Motor neuron (in vitro differentiated cells): ENCODE measurements at regions not wholly inside any gene's neighbourhood (a gene's known extent, or its start where the extent isn't known, plus 50 kb on each side); places are given as distances from the start of the nearest gene placed in this dataset.
"Not testable (repeated sequence)": the region's sequence is repeated elsewhere in the genome, so short reads cannot be mapped to it uniquely, and the experiment has no call there.

Source experiments
- ATAC-seq, 8 experiments: fragments of 200-7000 bp; cut with Tn5 transposase; replicated peaks in 6 of 8; 2 replicates each; pipeline ENCODE4 v1.8.0; 2021; ENCODE audit warnings: mild to moderate bottlenecking in 8 of 8, moderate library complexity in 8 of 8
- H3K27ac ChIP-seq, 2 donors: fragments of 250-450 bp; sonication (Bioruptor Pico); 2 replicates each; pipeline ENCODE4 v1.9.0; 2021; ENCODE audit warnings: antibody characterized with exemption in 2 of 2, mild to moderate bottlenecking in 2 of 2, moderate library complexity in 1 of 2
- H3K4me1 ChIP-seq, 2 donors: fragments of 250-450 bp; sonication (Bioruptor Pico); replicated peaks in 1 of 2; 2 replicates each; pipeline ENCODE4 v1.6.1; 2021; ENCODE audit warnings: antibody characterized with exemption in 2 of 2, mild to moderate bottlenecking in 2 of 2, moderate library complexity in 1 of 2
- H3K4me3 ChIP-seq, 5 donors: fragments of 250-450 bp; sonication (Bioruptor Pico); 2 replicates each; pipeline ENCODE4 v1.9.0; 2021; ENCODE audit warnings: antibody characterized with exemption in 5 of 5, mild to moderate bottlenecking in 5 of 5, moderate library complexity in 4 of 5
- WGBS, 10 experiments: fragments of 450-650 bp; shearing (Covaris generic); methylation state at CpG; one replicate each; pipeline ENCODE4 v1.0.0; 2022; 5-methylcytosine and 5-hydroxymethylcytosine counted together
- in situ Hi-C, 9 experiments: fragments of 400-800 bp; cut with MboI; loops; one replicate each; pipeline ENCODE4 v1.15.0; 2021; ENCODE audit warnings: low sequenced_read_pairs in 9 of 9, low pct_unique_long_range_greater_than_20kb in 2 of 9; ENCODE audit not compliant: unreplicated experiment in 9 of 9

DNA sequence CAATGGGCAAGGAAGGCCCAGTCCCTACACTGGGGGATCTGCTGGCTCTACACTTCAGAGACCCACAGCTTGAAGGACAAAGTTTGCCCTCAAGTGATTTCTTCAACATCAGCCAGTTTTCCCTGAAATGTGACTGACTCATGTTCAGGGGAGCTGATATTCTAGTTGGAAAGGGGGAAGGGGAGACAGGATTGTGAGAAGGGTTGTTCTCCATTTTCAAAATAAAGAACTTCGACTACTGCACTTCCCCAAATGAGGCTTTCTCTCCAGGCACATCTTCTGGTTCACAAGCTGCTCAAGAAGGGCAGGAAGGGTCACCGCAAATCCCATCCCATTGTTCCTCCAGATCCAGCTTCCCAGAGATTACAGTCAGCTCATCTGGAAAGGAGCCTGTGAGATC is 117.6 kb downstream of the BCL2L11 start:
- WGBS, 10 experiments = 71 to 100% (median 100%) methylated on average over 1 to 2 of the region's 2 CpGs; no CpG with 5 or more reads in 3 of the 10 experiments
- no peaks in the 10 kb centered on the region for H3K4me1 ChIP-seq
- no peak for ATAC-seq
- no peak overlapping the region for H3K4me3 ChIP-seq
- H3K27ac ChIP-seq = no peak overlapping the region
- in situ Hi-C loops = no loop called here

DNA sequence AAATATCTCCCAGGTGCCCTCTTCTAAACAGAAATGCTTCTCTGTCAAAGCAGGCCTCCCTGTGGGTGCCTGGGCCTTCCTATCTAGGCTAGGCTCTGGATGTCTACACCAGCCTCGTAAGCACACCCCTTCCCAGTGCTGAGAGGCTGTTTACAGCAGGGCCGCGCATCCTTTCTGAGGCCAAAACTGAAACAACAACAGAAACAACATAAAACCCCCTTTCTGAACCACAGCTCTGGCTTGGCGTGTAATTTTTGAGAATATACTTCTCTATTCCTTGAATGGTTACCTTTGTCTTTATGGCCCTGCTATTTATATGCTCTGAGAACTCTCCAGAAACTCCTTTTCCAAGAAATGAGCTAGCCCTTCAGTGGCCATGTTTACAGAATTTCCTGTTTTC is 118.4 kb downstream of the BCL2L11 start:
- WGBS, 10 experiments = 60 to 100% (median 95%) methylated on average over 1 to 4 of the region's 4 CpGs; no CpG with 5 or more reads in 2 of the 10 experiments

DNA sequence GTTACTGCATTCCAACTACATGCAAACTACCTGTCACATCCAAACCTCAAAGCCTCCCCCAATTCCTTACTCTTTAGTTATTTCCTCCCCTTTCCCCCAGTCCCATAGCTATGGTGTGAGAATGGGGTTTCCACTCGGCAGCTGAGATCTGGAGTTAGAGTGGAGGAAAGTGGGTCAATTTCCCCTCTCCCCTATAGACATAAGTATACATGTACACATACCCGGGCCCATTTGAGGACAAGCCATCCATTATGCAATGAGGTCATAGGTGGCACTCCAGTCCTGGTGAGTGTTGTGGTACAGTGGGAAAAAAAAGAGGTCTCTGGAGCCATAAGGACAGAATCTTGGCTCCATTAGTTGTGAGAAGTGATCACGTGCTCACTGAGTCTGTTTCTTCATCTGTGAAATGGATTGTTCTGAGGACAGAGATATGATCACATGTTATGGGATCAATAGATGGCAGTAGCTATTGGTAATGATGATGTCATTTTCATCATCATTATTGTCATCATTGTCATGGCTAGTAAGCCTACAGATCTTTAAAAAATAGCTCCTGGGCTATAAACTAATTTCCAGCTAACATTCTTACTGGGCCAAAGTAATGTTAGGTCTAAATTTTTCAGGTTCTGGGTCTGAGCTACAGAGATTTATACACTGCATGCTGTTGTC is 119.0 kb downstream of the BCL2L11 start:
- WGBS, 10 experiments = 67 to 100% (median 100%) methylated on average over 1 to 3 of the region's 3 CpGs; no CpG with 5 or more reads in 4 of the 10 experiments
- ATAC-seq = no peak
- no peak overlapping the region for H3K4me3 ChIP-seq
- no peaks in the 10 kb centered on the region for H3K4me1 ChIP-seq
- no peak overlapping the region for H3K27ac ChIP-seq
- in situ Hi-C loops = no loop called here

More for the DNA sequence above, 118.4 kb downstream of the BCL2L11 start:
- Histone ChIP-seq H3K4me1 (no peaks in the 10 kb centered on the region), H3K27ac (no peak overlapping the region), H3K4me3 (no peak overlapping the region)
- in situ Hi-C loops = no loop called here
- ATAC-seq = no peak

DNA sequence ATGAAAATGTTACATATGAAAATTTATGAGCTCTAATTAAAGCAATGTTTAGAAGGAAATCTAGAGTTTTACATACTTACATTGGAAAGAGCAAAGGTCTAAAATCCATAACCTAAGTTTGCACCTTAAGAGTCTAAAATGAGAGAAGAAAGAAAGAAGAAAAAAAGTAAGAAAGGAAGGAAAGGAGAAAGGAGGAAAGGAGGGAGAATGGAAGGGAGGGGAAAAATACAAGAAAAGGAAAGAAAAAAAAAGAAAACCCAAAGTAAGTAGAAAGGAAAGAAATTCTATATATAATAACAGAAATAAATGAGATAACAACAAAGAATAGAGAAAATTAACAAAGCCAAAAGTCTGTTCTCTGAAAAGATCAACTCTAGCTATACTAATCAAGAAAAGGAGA is 122.6 kb downstream of the BCL2L11 start:
- no peak overlapping the region for H3K4me3 ChIP-seq
- no peak for ATAC-seq
- in situ Hi-C loops = no loop called here
- no peaks in the 10 kb centered on the region for H3K4me1 ChIP-seq
- H3K27ac ChIP-seq = no peak overlapping the region

DNA sequence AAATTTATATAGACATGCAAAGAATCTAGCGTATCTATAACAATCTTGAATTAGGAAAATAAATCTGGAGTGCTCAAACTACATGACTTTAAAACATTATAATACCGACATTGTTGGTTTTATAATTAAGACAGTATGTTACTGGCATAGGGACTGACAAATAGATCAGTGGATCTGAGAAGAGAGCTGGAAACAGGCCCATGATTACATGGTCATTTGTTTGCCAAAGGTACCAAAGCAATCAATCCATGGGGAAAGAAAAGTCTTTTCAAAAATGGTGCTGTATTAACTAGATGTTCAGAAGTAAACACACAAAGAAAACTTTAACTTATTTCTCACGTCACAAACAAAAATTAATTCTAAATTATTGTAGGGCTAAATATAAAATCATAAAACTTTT is 124.2 kb downstream of the BCL2L11 start:
- WGBS, 10 experiments = 44 to 93% (median 88%) methylated on average over 1 to 3 of the region's 3 CpGs
- no peak for ATAC-seq
- Histone ChIP-seq H3K27ac (no peak overlapping the region), H3K4me3 (no peak overlapping the region), H3K4me1 (no peaks in the 10 kb centered on the region)
- in situ Hi-C loops = no loop called here

DNA sequence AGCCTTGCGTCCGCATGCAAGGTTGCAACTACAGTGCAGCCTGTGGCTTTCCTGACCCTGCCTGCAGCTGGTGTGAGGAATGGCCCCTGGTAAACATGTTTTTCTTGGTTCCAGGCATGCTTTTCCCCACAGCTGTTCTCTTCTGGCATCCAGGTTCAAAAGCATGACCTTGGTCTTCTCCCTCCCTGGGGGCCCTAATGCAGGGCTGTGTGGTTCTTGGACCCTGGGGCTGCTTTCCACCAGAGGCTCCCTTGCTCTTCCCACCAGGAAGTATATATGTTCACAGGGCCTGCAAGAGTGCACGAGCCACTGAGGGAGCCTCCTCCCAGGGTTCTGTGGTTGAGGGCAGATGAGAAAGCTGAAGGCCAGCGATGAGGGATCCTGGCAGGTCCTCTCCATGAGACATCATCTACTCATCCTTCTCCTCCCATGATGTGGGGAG is 125.9 kb downstream of the BCL2L11 start:
- WGBS, 10 experiments = 67 to 100% (median 90%) methylated on average over 1 to 3 of the region's 4 CpGs; no CpG with 5 or more reads in 5 of the 10 experiments
- no peak for ATAC-seq
- Histone ChIP-seq H3K27ac (no peak overlapping the region), H3K4me3 (no peak overlapping the region), H3K4me1 (no peaks in the 10 kb centered on the region)
- in situ Hi-C loops = no loop called here

DNA sequence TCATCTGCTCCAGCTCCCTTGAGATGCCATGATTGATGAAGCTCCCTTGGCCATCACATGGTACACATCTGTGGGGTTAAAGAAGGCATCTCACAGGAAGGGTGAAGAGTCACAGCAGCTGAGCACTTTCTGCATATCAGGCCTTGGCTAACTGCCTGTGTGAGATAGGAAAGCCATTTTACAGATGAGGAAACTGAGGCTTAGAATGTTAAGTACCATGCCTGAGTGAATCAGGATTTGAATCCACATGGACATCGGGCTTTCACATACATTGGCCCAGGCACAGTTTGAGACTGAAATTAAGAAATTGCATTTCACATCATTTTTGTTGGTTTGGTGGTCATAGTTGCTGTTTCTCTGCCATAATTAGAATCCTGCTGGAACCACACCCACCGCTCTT is 126.8 kb downstream of the BCL2L11 start:
- Histone ChIP-seq H3K4me1 (no peaks in the 10 kb centered on the region), H3K4me3 (no peak overlapping the region), H3K27ac (no peak overlapping the region)
- ATAC-seq = no peak
- in situ Hi-C loops = no loop called here
- WGBS, 10 experiments = 80 to 100% (median 100%) methylated on average over 1 to 2 of the region's 2 CpGs; no CpG with 5 or more reads in 3 of the 10 experiments

DNA sequence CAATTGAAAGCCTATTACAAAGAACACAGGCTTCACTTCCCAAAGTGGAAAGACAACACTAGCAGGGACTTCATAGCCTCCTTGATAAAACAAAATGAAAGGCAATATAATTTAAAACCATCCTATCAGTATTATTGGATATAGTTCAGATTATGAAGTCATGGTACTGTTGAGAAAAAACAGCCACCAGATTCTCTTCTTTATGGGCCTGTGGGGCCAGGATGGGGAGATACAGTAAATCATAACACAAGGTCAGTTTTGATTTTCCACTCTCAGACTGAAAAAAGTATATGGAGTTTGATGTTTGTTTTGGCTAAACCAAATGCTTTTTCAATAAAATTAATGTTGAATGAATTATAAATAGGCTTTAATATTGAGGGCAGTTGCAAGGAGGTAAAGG is 129.1 kb downstream of the BCL2L11 start:
- H3K27ac ChIP-seq = no peak overlapping the region
- in situ Hi-C loops = no loop called here

DNA sequence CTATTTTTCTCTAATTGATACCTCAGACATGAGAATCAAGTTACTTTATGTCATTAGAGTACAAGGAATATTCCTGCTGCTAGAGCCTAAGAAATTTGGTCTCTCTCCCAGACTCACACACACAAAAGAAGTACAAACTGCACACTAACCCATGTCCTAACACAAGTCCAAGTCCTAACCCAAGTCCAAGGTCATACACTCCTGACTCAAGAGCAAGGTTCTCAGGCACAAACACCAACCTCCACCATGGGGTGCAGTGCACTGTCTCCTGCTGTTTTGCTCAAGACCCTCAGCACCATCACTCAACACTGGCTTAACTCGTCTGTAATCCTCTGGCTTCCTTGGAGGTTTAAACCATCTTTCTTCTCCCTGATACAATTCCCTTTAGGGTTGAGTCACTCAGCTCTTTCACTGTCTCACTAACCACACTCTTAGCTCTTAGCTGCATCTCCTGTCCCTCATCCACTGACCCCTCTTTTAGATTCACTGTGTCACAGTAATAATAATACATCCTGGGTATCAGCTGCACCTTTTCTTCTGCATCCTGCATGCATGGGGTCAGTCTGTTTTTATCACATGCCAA is 129.8 kb downstream of the BCL2L11 start:
- Histone ChIP-seq H3K27ac (no peak overlapping the region), H3K4me1 (no peaks in the 10 kb centered on the region), H3K4me3 (no peak overlapping the region)
- ATAC-seq = no peak
- in situ Hi-C loops = no loop called here
- WGBS, 10 experiments = 17 to 100% (median 20%) methylated on average over 1 of the region's 1 CpG; no CpG with 5 or more reads in 5 of the 10 experiments

More for the DNA sequence above, 129.1 kb downstream of the BCL2L11 start:
- no peaks in the 10 kb centered on the region for H3K4me1 ChIP-seq
- no peak overlapping the region for H3K4me3 ChIP-seq
- no peak for ATAC-seq

DNA sequence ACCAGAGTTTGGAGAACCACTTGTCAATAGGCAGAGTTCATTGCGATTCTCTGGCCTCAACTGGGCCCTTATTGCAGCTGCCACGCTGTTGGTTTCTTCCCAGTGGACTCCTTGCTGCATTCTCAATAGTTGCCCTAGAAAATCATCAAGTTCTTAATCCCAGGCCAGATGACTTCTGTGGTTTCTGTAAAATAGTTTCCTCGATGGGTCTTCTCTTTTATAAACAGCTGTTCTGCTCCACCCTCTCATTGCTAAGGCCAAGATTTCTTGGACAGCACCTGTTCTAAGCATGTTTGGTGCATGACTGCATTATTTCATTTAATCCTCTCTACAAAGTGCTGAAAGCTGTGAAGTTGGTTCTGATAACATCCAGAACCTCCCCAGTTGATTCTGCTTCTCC is 131.0 kb downstream of the BCL2L11 start:
- no peak for ATAC-seq
- Histone ChIP-seq H3K4me1 (no peaks in the 10 kb centered on the region), H3K27ac (no peak overlapping the region), H3K4me3 (no peak overlapping the region)
- 17 to 100% (median 90%) methylated on average over 1 to 3 of the region's 3 CpGs; no CpG with 5 or more reads in 1 of the 10 experiments for WGBS, 10 experiments
- in situ Hi-C loops = no loop called here

DNA sequence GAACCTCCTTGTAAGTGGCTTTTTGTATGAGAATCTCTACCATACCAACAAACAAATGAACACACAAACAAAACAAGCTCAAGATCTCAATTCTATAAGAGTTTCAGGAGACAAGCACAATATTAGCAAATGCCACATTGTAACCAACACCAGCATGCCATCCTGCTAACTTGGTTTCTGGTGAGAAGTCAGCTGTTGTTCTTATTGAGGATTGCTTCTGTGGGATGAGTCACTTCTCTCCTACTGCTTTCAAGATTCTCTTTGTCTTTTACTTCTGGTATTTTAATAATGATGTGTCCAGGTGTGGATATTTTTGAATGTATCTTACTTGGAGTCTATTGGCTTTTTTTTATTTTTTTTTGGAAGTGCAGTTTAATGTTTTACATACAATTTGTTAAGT is 131.7 kb downstream of the BCL2L11 start:
- no peak overlapping the region for H3K27ac ChIP-seq
- no peaks in the 10 kb centered on the region for H3K4me1 ChIP-seq
- in situ Hi-C loops = no loop called here
- ATAC-seq = no peak
- H3K4me3 ChIP-seq = no peak overlapping the region

DNA sequence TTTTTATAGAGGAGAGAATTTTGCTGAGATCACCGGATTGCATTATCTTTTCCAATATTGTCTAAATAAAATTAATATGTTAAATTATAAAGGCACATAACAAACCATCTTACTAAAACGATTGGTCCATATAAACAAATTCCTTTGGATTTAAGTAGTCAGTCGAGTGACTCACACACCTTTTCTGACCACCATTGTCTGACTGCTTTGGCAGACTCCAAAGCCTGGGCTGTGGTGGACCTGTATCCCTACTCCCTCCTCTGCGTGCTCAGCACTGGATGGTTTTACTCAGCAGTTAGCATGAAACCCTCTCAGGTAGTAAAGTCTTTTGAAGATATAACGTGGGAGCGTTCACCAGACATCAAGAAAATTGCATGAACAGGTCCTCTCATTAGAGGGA is 134.2 kb downstream of the BCL2L11 start:
- H3K4me1 ChIP-seq, in situ Hi-C loops, ATAC-seq, H3K4me3 ChIP-seq, H3K27ac ChIP-seq: not testable (repeated sequence)
- WGBS, 10 experiments = 70% methylated on average over 2 of the region's 6 CpGs; no CpG with 5 or more reads in 9 of the 10 experiments

DNA sequence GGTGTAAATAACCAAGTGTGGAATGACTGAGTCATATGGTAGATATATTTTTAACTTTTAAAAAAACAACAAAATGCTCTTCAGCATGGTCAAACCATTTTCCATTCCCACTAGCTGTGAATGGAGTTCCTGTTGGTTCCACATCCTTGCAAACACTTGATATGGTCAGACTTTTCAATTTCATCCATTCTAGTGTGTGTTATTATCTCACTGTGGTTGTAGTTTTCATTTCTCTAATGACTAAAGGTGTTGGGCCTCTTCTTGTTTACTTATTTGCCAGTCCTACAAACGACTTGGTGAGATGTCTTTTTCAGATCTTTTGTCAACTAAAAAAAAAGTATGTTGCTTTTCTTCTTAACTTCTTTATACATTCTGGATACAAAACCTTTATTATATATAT is 135.9 kb downstream of the BCL2L11 start:
- H3K4me1 ChIP-seq, in situ Hi-C loops, ATAC-seq, H3K4me3 ChIP-seq, H3K27ac ChIP-seq: not testable (repeated sequence)
- WGBS, 10 experiments = no CpG with 5 or more reads among the region's 1 CpG

DNA sequence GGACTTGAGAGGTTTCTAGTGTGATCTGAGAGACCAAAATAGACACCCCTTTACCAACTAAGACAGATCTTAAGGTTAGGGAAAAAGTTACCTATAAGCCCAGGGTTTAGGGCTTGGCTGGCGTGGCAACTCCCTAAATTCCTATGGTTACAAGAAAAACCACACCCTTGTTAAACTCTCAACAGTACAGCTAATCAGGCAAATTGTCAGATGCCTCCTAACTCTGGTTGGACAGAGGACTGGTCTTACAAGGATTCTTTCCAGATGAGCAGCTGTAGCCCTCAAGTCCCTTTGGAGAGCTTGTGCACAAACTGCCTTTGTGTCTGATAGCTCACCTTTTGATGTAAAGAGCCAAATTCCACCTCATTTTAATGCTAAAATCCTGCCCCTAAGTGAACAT is 136.9 kb downstream of the BCL2L11 start:
- no CpG with 5 or more reads among the region's 1 CpG for WGBS, 10 experiments
- in situ Hi-C loops, H3K27ac ChIP-seq: not testable (repeated sequence)

More for the DNA sequence above, 136.9 kb downstream of the BCL2L11 start:
- not testable (repeated sequence) for H3K4me1 ChIP-seq, ATAC-seq, H3K4me3 ChIP-seq
